ENCODE measurements at regions not wholly inside any gene's neighbourhood (a gene's known extent, or its start where the extent isn't known, plus 50 kb on each side); places are given as distances from the start of the nearest gene placed in this dataset.
"Not testable (repeated sequence)": the region's sequence is repeated elsewhere in the genome, so short reads cannot be mapped to it uniquely, and the experiment has no call there.

GRCh38 chr2:8378016-8378810 lies 303.6 kb upstream of the ID2 start:
- peak; percentile 6 for DNase-seq

- DNase-seq = no peak
Measured at GRCh38 chr2:8379128-8379527, 302.7 kb upstream of the ID2 start.

- no peak for DNase-seq
Measured at GRCh38 chr2:8379549-8379948, 302.3 kb upstream of the ID2 start.

- DNase-seq = no peak
Measured at GRCh38 chr2:8380026-8380425, 301.8 kb upstream of the ID2 start.

GRCh38 chr2:8380566-8380965 lies 301.3 kb upstream of the ID2 start:
- DNase-seq = no peak

- no peak for DNase-seq
Measured at GRCh38 chr2:8382485-8382884, 299.4 kb upstream of the ID2 start.

GRCh38 chr2:8386748-8387147 lies 295.1 kb upstream of the ID2 start:
- DNase-seq = not testable (repeated sequence)

GRCh38 chr2:8388781-8389180 lies 293.1 kb upstream of the ID2 start:
- DNase-seq = no peak

GRCh38 chr2:8389431-8390108 lies 292.3 kb upstream of the ID2 start:
- no peak for DNase-seq

GRCh38 chr2:8391126-8391525 lies 290.7 kb upstream of the ID2 start:
- DNase-seq = no peak

GRCh38 chr2:8391584-8391983 lies 290.3 kb upstream of the ID2 start:
- no peak for DNase-seq

- DNase-seq = no peak
Measured at GRCh38 chr2:8392098-8392866, 289.6 kb upstream of the ID2 start.

GRCh38 chr2:8393506-8393905 lies 288.4 kb upstream of the ID2 start:
- no peak for DNase-seq

GRCh38 chr2:8394131-8394530 lies 287.7 kb upstream of the ID2 start:
- no peak for DNase-seq

GRCh38 chr2:8394569-8395359 lies 287.1 kb upstream of the ID2 start:
- no peak for DNase-seq

GRCh38 chr2:8395718-8396117 lies 286.1 kb upstream of the ID2 start:
- no peak for DNase-seq

GRCh38 chr2:8398040-8398668 lies 283.7 kb upstream of the ID2 start:
- no peak for DNase-seq

GRCh38 chr2:8399731-8400130 lies 282.1 kb upstream of the ID2 start:
- DNase-seq = no peak

- no peak for DNase-seq
Measured at GRCh38 chr2:8400196-8400595, 281.7 kb upstream of the ID2 start.

- DNase-seq = no peak
Measured at GRCh38 chr2:8402222-8402621, 279.6 kb upstream of the ID2 start.

- DNase-seq = no peak
Measured at GRCh38 chr2:8403876-8404275, 278.0 kb upstream of the ID2 start.

- DNase-seq = no peak
Measured at GRCh38 chr2:8405334-8405733, 276.5 kb upstream of the ID2 start.

GRCh38 chr2:8406271-8406670 lies 275.6 kb upstream of the ID2 start:
- no peak for DNase-seq

Measured in CD4-positive, alpha-beta T cell treated with Interleukin-10 for 1 hour (primary cell).